Smooth muscle cell (in vitro differentiated cells): ENCODE measurements at regions not wholly inside any gene's neighbourhood (a gene's known extent, or its start where the extent isn't known, plus 50 kb on each side); places are given as distances from the start of the nearest gene placed in this dataset.

ENCODE experiments used
- DNase-seq: peaks from one replicate; lab custom pipeline; 2025; ENCODE audit not compliant: unreplicated experiment; lab: John Stamatoyannopoulos, UW
- H2AFZ ChIP-seq: fragments of 200-600 bp; sonication (generic); 2 replicates; pipeline ENCODE4 v1.6.0; 2016; ENCODE audit warnings: antibody characterized with exemption, low read depth, mild to moderate bottlenecking
- H3F3A ChIP-seq: fragments of 200-600 bp; sonication (generic); 2 replicates; pipeline ENCODE4 v1.6.0; 2017; ENCODE audit warnings: antibody characterized with exemption, low read depth
- H3K27ac ChIP-seq: fragments of 200-600 bp; sonication (generic); 2 replicates; pipeline ENCODE4 v1.5.1; 2016; ENCODE audit warnings: low read depth, mild to moderate bottlenecking
- H3K27me3 ChIP-seq: fragments of 200-600 bp; sonication (generic); 2 replicates; pipeline ENCODE4 v1.6.1; 2016; ENCODE audit warnings: low read depth, mild to moderate bottlenecking
- H3K36me3 ChIP-seq: fragments of 200-600 bp; sonication (generic); 2 replicates; pipeline ENCODE4 v1.5.1; 2016; ENCODE audit warnings: low read depth
- H3K4me1 ChIP-seq: fragments of 200-600 bp; sonication (generic); 2 replicates; pipeline ENCODE4 v1.5.1; 2016; ENCODE audit warnings: low read depth
- H3K4me2 ChIP-seq: fragments of 200-600 bp; sonication (generic); 2 replicates; pipeline ENCODE4 v1.6.0; 2016; ENCODE audit warnings: mild to moderate bottlenecking
- H3K4me3 ChIP-seq: fragments of 200-600 bp; sonication (generic); 2 replicates; pipeline ENCODE4 v1.5.1; 2016; ENCODE audit warnings: mild to moderate bottlenecking
- H3K79me2 ChIP-seq: fragments of 200-600 bp; sonication (generic); 2 replicates; pipeline ENCODE4 v1.6.0; 2016; ENCODE audit warnings: low read depth, mild to moderate bottlenecking
- H3K9ac ChIP-seq: fragments of 200-600 bp; sonication (generic); 2 replicates; pipeline ENCODE4 v1.6.0; 2016; ENCODE audit warnings: low read depth
- H3K9me3 ChIP-seq: fragments of 200-600 bp; sonication (generic); replicated peaks from 2 replicates; pipeline ENCODE4 v1.5.1; 2016; ENCODE audit warnings: low read depth
- H4K20me1 ChIP-seq: fragments of 200-600 bp; sonication (generic); 2 replicates; pipeline ENCODE4 v1.6.0; 2016; ENCODE audit warnings: low read depth
- CTCF ChIP-seq: fragments of 200-600 bp; sonication (generic); IDR thresholded peaks from 2 replicates; pipeline ENCODE4 v1.5.1; 2017; ENCODE audit warnings: borderline replicate concordance, mild to moderate bottlenecking, antibody characterized with exemption; ENCODE audit not compliant: insufficient read depth, poor library complexity, severe bottlenecking
- WGBS: methylation state at CpG from one replicate; pipeline ENCODE4 v1.1.7; 2016; ENCODE audit warnings: low lambda C conversion rate; 5-methylcytosine and 5-hydroxymethylcytosine counted together

- H3K36me3 ChIP-seq, result no peaks in the 10 kb centered on the region
- H3K79me2 ChIP-seq, result no peaks in the 10 kb centered on the region
- no peak for DNase-seq
- no peak overlapping the region for H3K4me3 ChIP-seq
- peak overlapping the region; percentile 99 for H3K27ac ChIP-seq
- H3F3A ChIP-seq, result peaks cover 20% of the 10 kb centered on the region
- no peak for TF ChIP-seq CTCF
- no peaks in the 10 kb centered on the region for H3K9me3 ChIP-seq
- 54% methylated on average over 13 of the region's 13 CpGs for WGBS
- no peaks in the 10 kb centered on the region for H4K20me1 ChIP-seq
- peaks cover 5% of the 10 kb centered on the region for H3K4me1 ChIP-seq
- H3K4me2 ChIP-seq, result peak overlapping the region; percentile 81
- no peaks in the 10 kb centered on the region for H3K27me3 ChIP-seq
- no peak overlapping the region for H2AFZ ChIP-seq
- peak overlapping the region; percentile 97 for H3K9ac ChIP-seq
These were observed 59.7 kb upstream of the SNX9 start for GRCh38 chr6:157763129-157763903.

- H2AFZ ChIP-seq, result no peak overlapping the region
These were observed 59.2 kb upstream of the SNX9 start for GRCh38 chr6:157763904-157764177.

GRCh38 chr6:157764178-157765068 lies 58.6 kb upstream of the SNX9 start:
- peak; percentile 64 for DNase-seq
- peak overlapping the region; percentile 14 for H3K4me3 ChIP-seq

More at GRCh38 chr6:157763904-157764177, 59.2 kb upstream of the SNX9 start:
- Histone ChIP-seq H3K27ac (peak overlapping the region; percentile 99), H3K9ac (peak overlapping the region; percentile 97), H4K20me1 (no peaks in the 10 kb centered on the region), H3K4me2 (peak overlapping the region; percentile 81), H3F3A (peaks cover 20% of the 10 kb centered on the region), H3K4me1 (peaks cover 5% of the 10 kb centered on the region), H3K4me3 (peak overlapping the region; percentile 14), H3K36me3 (no peaks in the 10 kb centered on the region), H3K27me3 (no peaks in the 10 kb centered on the region), H3K79me2 (no peaks in the 10 kb centered on the region), H3K9me3 (no peaks in the 10 kb centered on the region)
- 48% methylated on average over 3 of the region's 3 CpGs for WGBS
- DNase-seq, result no peak
- TF ChIP-seq CTCF, result no peak

More at GRCh38 chr6:157764178-157765068, 58.6 kb upstream of the SNX9 start:
- H3K9ac ChIP-seq, result peak overlapping the region; percentile 97
- no peak overlapping the region for H2AFZ ChIP-seq
- no peaks in the 10 kb centered on the region for H3K79me2 ChIP-seq
- no peaks in the 10 kb centered on the region for H4K20me1 ChIP-seq
- no peaks in the 10 kb centered on the region for H3K27me3 ChIP-seq
- peak overlapping the region; percentile 99 for H3K27ac ChIP-seq
- H3K9me3 ChIP-seq, result no peaks in the 10 kb centered on the region
- peaks cover 20% of the 10 kb centered on the region for H3F3A ChIP-seq
- TF ChIP-seq CTCF, result no peak
- no peaks in the 10 kb centered on the region for H3K36me3 ChIP-seq
- WGBS, result 18% methylated on average over 14 of the region's 14 CpGs
- peaks cover 5% of the 10 kb centered on the region for H3K4me1 ChIP-seq
- H3K4me2 ChIP-seq, result peak overlapping the region; percentile 81
